ENCODE measurements at regions not wholly inside any gene's neighbourhood (a gene's known extent, or its start where the extent isn't known, plus 50 kb on each side); places are given as distances from the start of the nearest gene placed in this dataset.

- TF ChIP-seq POLR2A (IDR thresholded peaks at IDR 0.05): no peak
- no peak for TF ChIP-seq CTCF (IDR thresholded peaks at IDR 0.05)
Measured at GRCh38 chr21:24045373-24045772, 1561.9 kb downstream of the MRPL39 start.
